Osteoblast (primary cell): ENCODE measurements at regions not wholly inside any gene's neighbourhood (a gene's known extent, or its start where the extent isn't known, plus 50 kb on each side); places are given as distances from the start of the nearest gene placed in this dataset.

Source experiments
- DNase-seq: peaks from one replicate; pipeline ENCODE4 v3.0.0; 2011; ENCODE audit warnings: low spot score, mixed read lengths; ENCODE audit not compliant: insufficient read length; ENCODE audit errors: missing footprints
- H2AFZ ChIP-seq: 2 replicates; pipeline ENCODE4 v1.6.0; 2011; ENCODE audit warnings: mild to moderate bottlenecking, low read length
- H3K27ac ChIP-seq: 2 replicates; pipeline ENCODE4 v1.5.1; 2011; ENCODE audit warnings: mild to moderate bottlenecking, low read depth, low read length, moderate library complexity
- H3K27me3 ChIP-seq: 2 replicates; pipeline ENCODE4 v1.6.0; 2012; ENCODE audit warnings: mild to moderate bottlenecking, control low read depth, inconsistent platforms, low read length, moderate library complexity; ENCODE audit not compliant: insufficient read depth
- H3K36me3 ChIP-seq: 2 replicates; pipeline ENCODE4 v1.5.1; 2011; ENCODE audit warnings: mild to moderate bottlenecking, low read length, control low read depth, moderate library complexity; ENCODE audit not compliant: insufficient read depth
- H3K4me1 ChIP-seq: 2 replicates; pipeline ENCODE4 v1.5.1; 2011; ENCODE audit warnings: mild to moderate bottlenecking, low read length, control low read depth, moderate library complexity; ENCODE audit not compliant: insufficient read depth
- H3K4me2 ChIP-seq: 2 replicates; pipeline ENCODE4 v1.6.0; 2011; ENCODE audit warnings: mild to moderate bottlenecking, low read length; ENCODE audit not compliant: insufficient read depth
- H3K4me3 ChIP-seq: fragments of 200-600 bp; sonication (generic); 3 replicates; pipeline ENCODE4 v1.5.1; 2012; ENCODE audit warnings: mild to moderate bottlenecking, low read length, inconsistent platforms; ENCODE audit not compliant: insufficient read depth
- H3K79me2 ChIP-seq: 2 replicates; pipeline ENCODE4 v1.6.0; 2012; ENCODE audit warnings: mild to moderate bottlenecking, low read length, control low read depth, inconsistent platforms; ENCODE audit not compliant: insufficient read depth
- H3K9me3 ChIP-seq: 2 replicates; pipeline ENCODE4 v1.5.1; 2011; ENCODE audit warnings: low read depth, low read length, control low read depth
- H4K20me1 ChIP-seq: 2 replicates; pipeline ENCODE4 v1.6.0; 2012; ENCODE audit warnings: mild to moderate bottlenecking, low read length, control low read depth; ENCODE audit not compliant: insufficient read depth
- TF ChIP-seq, protein P1 (sequence below): IDR thresholded peaks from 2 replicates; pipeline ENCODE4 v1.5.1; 2011; ENCODE audit warnings: mild to moderate bottlenecking, low read depth, low read length, moderate library complexity; ENCODE audit errors: extremely low read depth

DNA sequence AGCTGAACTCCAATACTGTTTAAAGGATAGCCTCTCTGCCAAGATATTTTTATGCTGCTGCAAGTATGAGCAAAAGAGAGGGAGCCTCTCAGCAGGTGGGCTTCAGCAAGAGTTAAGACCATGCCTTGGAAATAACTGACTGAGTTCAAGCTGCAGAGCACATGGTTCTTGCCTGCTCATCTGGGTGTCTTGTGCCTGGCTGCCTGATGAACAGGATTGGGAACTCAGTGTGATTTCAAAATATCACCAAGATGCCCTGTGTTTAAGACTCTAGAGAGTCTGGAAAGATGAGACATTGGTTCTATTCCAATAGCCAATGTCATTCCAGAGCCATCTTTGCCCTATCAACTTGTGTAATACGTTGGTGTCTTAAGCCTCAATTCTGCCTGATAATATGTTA is 147.5 kb upstream of the VEPH1 start:
- Histone ChIP-seq H3K79me2 (no peaks in the 10 kb centered on the region), H3K36me3 (no peaks in the 10 kb centered on the region), H4K20me1 (no peaks in the 10 kb centered on the region), H3K27me3 (no peaks in the 10 kb centered on the region), H3K4me2 (no peak overlapping the region), H3K4me1 (no peaks in the 10 kb centered on the region), H3K9me3 (no peaks in the 10 kb centered on the region), H3K4me3 (no peak overlapping the region), H2AFZ (no peak overlapping the region), H3K27ac (no peak overlapping the region)
- DNase-seq, result no peak
- TF ChIP-seq, protein P1, sequence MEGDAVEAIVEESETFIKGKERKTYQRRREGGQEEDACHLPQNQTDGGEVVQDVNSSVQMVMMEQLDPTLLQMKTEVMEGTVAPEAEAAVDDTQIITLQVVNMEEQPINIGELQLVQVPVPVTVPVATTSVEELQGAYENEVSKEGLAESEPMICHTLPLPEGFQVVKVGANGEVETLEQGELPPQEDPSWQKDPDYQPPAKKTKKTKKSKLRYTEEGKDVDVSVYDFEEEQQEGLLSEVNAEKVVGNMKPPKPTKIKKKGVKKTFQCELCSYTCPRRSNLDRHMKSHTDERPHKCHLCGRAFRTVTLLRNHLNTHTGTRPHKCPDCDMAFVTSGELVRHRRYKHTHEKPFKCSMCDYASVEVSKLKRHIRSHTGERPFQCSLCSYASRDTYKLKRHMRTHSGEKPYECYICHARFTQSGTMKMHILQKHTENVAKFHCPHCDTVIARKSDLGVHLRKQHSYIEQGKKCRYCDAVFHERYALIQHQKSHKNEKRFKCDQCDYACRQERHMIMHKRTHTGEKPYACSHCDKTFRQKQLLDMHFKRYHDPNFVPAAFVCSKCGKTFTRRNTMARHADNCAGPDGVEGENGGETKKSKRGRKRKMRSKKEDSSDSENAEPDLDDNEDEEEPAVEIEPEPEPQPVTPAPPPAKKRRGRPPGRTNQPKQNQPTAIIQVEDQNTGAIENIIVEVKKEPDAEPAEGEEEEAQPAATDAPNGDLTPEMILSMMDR, result no peak

DNA sequence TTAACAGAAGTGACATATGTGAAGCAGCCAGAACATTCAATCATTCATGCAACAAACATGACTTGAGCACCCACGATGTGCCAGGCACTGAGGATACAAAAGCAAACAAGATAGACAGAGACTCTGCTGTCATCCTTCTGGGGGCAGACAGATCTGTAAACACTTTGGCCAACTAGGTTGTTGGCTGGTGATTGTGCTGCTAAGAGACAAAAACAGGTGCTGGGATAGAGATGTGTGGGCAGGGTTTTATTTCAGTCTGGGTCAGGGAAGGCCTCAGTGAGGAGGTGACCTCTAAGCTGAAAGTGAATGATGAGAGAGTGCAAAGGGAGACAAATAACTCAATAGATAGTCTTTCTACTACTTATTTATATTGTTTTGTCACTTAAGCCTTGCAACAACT is 147.0 kb upstream of the VEPH1 start:
- Histone ChIP-seq H3K4me1 (no peaks in the 10 kb centered on the region), H3K4me3 (no peak overlapping the region), H3K27me3 (no peaks in the 10 kb centered on the region), H3K4me2 (no peak overlapping the region), H3K9me3 (no peaks in the 10 kb centered on the region), H3K27ac (no peak overlapping the region), H2AFZ (no peak overlapping the region), H4K20me1 (no peaks in the 10 kb centered on the region), H3K79me2 (no peaks in the 10 kb centered on the region), H3K36me3 (no peaks in the 10 kb centered on the region)
- no peak for DNase-seq
- TF ChIP-seq, protein P1, result no peak

- no peak overlapping the region for H3K27ac ChIP-seq
- H3K4me3 ChIP-seq, result no peak overlapping the region
- TF ChIP-seq, protein P1, result no peak
- DNase-seq, result no peak
- no peaks in the 10 kb centered on the region for H4K20me1 ChIP-seq
- H3K27me3 ChIP-seq, result no peaks in the 10 kb centered on the region
- H3K36me3 ChIP-seq, result no peaks in the 10 kb centered on the region
- no peaks in the 10 kb centered on the region for H3K4me1 ChIP-seq
- H3K9me3 ChIP-seq, result no peaks in the 10 kb centered on the region
- H3K79me2 ChIP-seq, result no peaks in the 10 kb centered on the region
- H2AFZ ChIP-seq, result no peak overlapping the region
- H3K4me2 ChIP-seq, result no peak overlapping the region
Observed at GRCh38 chr3:157649511-157649910, 146.3 kb upstream of the VEPH1 start.

- Histone ChIP-seq H4K20me1 (no peaks in the 10 kb centered on the region), H3K27ac (no peak overlapping the region), H3K27me3 (no peaks in the 10 kb centered on the region), H3K79me2 (no peaks in the 10 kb centered on the region), H3K9me3 (no peaks in the 10 kb centered on the region), H2AFZ (no peak overlapping the region), H3K36me3 (no peaks in the 10 kb centered on the region), H3K4me2 (no peak overlapping the region), H3K4me3 (no peak overlapping the region), H3K4me1 (no peaks in the 10 kb centered on the region)
- TF ChIP-seq, protein P1, result no peak
- no peak for DNase-seq
Observed at GRCh38 chr3:157647820-157648219, 144.6 kb upstream of the VEPH1 start.
